HG02678 (cell line): ENCODE measurements at regions not wholly inside any gene's neighbourhood (a gene's known extent, or its start where the extent isn't known, plus 50 kb on each side); places are given as distances from the start of the nearest gene placed in this dataset.

Experiments used
- ATAC-seq: cut with Tn5 transposase; IDR thresholded peaks from one replicate; pipeline ENCODE4 v1.9.1; 2021; ENCODE audit warnings: mild to moderate bottlenecking, moderate library complexity; ENCODE audit not compliant: unreplicated experiment

DNA sequence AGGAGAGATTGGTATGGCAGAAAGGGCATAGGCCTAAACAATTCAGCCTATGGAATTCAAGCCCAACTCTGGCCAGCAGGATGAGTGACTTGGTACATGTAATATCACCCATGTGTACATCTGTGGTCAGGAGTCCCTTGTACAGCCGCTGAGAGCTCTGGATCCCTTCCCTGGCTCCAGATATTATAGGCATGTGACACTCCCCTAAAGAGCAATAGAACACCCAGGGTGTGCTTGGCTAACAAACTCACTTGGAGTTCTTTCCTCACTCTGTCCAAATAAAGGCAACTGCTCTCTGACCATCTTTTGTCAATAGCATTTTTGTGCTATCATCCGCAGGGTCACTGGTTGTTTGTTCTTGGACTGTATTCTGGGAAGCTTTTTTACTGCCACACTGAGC, 197.4 kb upstream of the NCKAP5 start:
- no peak for ATAC-seq

DNA sequence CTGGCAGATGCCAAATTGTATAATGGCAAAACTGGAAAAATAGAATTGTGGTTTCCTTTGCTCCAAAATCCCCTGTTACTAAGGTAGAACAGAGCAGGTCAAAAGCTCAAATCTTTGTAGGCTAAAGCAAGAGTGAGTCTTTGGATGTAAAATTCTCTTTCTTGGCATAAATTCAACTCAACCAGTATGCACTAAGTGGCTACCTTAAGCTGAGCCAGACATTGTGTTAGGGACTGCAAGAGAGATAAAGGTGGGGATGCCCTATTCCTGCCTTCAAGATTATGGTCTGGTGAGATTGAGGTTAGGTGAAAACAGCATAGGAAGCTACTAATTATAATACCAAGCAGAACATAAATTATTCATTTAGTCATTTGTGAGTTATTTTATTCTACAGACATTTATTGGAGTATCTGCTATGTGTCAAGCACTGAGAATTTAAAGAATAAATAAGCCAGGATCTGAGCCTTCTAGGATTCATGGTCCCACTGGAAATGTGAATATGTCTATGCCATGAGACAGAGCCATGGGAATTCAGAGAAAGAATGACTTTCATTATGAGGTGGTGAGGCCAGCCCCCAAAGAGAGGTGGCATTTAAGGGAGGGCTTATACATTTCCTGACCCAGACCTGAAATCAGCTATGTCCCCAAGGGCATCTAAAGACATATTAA, 198.0 kb upstream of the NCKAP5 start:
- ATAC-seq = no peak

DNA sequence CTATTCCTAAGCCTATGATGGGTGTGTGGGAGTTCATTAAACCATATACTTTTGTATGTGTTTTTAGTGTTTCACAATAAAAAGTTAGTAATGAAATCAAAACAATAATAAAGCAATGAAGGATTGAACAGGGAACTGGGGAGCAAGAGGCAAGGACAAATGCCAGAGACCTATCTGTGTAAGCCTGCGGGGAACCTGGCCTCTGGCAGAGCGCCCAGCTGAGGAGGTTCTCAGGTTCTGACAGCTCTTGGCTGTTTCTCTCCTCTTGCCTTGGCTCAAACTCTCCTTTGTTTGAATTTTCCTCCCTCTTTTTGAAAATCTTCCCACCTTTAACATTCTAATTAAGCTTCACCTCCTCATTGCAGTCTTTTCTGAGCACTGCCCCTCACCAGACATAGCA, 200.0 kb upstream of the NCKAP5 start:
- ATAC-seq = no peak

DNA sequence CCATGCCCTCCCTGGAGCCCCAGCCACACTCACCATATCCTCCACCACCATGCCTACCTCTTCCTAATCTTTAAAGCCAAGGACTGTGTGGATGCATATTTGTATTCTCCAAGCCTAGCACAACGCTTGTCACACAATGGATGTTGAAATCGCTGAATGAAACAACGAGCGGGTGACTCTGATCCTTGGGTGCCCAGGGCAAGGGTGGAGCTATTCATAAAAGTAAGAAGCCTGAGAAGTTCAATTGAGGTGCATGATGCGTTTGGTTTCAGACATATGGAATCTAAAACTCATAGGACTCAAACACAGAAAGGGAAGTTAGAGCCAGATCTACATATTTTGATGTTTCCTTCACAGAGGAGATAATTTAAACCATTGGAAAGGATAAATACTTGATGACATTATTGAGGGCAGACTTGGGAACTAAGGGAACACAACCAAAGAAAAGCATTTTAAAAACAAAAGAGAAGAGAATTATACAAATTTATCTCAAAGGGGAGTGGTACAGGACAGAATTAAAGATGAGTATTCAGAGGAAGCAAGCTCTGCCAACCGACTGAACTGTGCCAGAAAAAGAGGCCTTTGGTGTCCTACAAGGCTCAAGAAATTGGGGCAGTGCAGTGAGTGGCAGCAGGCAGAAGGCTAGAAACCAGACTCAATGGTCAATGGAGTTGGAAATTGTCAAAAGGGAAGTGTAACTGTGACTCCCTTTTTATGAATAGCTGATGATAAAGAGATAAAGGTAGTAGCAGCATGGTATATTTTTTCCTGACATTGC, 200.6 kb upstream of the NCKAP5 start:
- ATAC-seq = no peak

DNA sequence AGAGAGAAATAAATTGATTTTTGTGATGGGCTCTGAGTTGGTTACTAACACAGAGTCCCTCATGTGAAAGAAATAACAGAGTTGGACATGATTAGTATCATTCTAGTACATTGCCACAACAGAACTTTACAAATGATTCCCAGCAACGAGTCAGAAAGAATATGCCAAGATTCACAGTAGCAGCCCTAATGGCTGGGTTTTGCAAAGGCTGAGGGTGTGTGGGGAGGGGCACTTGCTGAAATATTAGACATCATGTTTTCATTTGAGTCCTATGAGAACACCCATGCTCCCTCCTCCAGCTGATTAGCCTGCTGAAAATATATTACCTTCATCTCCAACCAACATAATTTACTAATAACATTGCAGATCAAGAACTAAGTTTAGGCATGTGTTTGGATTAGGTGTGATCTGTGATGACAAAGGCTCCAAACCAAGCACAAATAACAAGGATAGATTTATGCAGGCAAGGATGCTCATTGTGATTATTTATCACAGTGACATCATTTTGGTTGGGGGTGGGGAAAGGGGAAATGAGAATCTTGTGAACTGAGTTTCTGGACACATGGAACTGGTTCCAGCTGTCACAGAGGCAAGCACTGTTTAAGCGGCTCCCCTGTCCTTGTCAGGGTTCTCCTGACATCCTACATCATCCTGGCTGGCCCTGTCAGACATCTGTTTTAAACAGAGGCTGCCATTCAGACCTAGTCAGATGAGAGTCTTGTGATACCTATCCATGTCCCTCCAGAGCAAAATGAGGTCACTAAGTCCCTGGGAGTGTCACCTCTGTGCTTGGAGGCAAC, 205.8 kb upstream of the NCKAP5 start:
- ATAC-seq = no peak

DNA sequence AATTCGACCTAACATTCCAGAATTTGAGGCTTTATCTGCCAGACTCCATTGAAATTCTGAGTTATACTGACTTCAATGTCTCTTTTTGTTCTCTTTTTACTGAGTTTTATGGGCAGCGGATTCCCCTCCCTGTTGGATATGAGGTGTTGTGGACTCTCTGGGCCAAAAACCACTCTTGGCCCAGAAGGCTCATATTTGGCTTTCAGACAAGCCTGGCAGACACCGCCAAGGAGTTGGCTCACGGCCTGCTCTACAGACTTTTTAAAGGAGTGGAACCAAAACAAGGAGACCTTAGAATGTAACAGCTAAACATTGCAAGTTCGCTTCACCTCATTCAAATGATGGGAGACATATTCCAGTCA, 206.4 kb upstream of the NCKAP5 start:
- ATAC-seq = no peak

DNA sequence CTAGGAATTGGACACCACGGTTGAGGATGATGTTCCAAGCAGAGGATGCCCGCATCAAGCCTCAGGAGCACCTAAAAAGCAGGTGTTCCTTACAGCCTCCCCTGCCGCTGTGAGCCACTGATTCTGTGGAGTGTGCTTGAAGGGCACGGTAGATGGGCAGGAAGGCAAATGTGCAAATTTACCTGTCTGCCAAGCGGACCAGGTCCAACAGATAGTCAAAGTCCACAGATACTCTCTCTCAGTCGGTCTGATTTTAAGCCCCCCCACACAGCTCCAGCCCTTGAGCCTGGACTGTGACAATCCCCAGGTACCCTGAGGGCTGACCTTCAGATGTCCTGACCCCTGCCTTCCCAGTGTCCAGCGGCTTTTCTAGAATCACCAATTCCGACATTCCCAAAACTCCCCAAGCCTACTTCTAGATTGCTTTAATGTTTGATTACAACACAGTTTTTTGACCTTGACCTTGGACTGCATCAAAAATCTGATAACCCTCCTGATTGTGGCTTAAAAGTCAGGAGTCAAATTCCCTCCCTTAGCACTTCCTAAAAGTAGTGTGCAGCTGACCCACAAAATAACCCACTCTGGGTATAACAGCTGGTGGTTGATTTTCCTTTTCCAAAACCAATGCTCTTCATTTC, 208.8 kb upstream of the NCKAP5 start:
- no peak for ATAC-seq

DNA sequence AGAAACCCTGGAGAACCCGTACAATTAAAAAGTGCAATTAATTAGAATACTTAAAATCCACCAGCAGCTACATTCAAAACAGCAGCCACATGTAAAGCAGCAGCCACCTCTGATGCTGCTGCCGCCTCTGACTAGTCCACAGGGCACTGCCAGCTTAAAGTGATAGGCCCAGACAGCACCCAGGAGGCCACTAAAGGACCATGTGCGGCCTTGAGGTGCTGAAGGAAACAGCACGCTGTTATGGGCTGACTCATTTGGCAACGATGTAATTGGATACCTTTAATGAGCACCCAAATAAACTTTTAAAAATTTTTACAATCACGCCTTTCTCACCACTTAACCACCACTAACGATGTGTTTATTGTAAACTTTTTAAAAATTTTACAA, 209.3 kb upstream of the NCKAP5 start:
- no peak for ATAC-seq

DNA sequence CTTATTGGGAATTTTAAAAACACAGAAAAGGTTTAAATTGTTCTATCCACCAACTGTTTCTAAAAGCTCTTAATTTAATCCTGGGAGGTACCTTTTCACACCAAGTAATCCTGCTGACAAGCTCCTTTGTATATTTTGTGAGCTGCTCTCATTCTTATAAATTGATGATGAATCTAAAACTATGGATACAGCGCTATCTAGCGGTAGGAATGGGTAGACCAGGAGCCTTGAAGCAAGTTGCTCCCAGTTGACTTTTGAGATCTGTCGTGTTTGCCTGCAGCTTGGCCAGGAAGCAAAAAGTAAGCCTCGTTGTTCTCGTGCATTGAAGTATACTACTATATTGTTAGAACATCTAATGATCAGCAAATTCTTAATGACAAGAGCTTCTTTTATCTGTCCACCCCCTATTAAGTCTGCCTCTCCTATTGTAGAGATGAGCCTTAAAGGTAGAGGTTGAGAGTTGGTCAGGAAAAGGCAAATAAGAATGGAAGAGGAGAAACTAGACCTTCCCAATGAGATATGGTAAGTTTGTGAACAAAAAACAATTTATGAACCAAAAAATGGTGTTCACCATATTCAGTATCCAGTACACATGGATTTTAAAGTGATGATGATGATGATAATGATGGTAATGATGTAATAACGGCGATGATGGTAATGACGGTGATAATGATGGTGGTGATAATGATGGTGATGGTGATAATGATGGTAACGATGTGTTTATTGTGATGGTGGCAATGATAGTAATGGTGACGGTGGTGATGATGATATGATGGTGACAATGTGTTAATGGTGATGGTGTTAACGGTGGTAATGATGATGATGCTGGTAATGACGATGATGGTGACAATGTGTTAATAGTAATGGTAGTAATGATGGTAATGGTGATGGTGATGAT, 212.1 kb upstream of the NCKAP5 start:
- ATAC-seq = no peak

DNA sequence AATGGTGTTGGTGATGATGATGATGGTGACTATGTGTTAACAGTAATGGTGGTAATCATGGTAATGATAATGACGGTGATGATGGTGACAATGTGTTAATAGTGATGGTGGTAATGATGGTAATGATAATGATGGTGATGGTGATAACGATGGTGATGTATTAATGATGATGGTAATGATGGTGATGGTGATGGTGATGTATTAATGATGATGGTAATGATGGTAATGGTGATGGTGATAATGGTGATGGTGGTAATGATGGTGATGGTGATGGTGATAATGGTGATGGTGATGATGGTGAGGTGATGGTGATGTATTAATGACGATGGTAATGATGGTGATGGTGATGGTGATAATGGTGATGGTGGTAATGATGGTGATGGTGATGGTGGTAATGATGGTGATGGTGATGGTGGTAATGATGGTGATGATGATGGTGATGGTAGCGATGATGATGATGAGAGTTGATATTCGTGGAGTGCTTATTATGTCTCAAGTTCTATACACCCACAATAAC, 212.8 kb upstream of the NCKAP5 start:
- no peak for ATAC-seq

DNA sequence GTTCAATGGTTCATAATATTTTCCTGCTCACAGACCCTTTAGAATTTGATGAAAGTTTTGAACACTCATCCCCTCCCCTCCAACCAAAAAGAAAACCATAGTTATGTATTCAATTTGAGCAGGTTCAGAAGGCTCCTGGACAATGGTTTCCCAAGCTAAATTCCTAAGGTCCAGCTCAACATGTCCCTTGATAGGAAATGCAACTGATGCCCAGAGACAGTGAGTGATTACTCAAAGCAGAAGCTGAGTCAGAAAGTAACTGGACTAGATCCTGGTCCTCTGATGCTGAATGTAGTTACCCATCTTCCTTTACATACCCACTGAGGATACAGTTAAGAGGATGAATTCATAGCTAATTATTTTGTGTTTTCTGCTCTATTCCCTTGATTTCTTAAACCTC, 218.9 kb upstream of the NCKAP5 start:
- no peak for ATAC-seq

DNA sequence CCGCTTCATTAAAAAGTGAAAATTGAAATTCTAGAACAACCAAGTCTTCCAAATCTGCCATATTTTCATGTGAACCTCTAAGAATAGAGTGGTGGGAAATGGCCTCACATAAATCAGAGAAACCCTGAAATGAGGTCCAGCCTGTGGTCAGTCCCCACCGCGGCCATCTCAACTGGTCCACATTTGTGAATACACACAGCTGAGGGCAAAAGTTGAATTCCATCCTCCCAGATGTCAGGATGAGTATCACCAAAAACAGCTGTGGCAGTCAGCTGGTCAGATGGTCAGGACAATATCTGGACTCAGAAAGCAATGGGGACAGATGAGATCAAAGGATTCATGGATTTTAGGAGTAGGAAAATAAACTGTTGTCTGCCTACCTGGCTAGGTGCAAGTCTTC, 219.4 kb upstream of the NCKAP5 start:
- ATAC-seq = no peak

DNA sequence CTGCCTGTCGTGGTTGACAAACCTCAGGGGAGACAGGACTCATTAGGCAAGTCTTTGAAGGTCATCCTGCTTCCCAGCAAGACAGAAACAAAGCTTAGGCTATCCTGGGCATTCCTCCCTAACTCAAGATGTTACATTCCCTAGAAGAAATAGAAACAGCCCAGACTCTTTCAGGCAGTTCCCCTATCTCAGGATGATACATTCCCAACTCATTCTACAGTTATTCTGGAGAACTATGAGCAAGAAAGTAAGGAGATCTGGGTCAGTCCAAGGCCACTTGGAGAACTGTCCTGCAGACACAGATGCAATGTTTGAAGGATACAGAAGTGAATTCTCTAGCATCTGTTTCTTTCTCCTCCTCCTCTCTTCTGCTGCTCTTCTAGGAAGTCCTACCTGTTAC, 220.1 kb upstream of the NCKAP5 start:
- no peak for ATAC-seq

DNA sequence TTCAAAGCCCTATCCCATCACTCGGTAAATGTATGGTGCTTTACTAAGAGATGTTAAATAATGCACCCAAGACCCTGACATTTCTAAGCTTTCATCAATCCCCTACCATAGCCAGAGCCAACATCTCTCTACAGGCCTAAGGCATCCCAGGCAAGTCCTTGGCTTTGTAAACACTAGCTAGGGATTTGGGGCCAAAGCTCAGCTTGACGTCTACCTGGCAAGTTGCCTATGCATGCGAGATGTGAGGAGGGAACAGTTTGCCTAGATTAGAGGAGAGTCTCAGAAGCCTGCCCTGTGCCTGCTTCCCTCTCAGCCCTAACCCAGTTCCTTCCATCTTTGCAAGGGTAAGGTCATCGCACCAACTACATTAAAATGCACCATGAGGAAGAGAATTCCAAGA, 221.5 kb upstream of the NCKAP5 start:
- no peak for ATAC-seq

DNA sequence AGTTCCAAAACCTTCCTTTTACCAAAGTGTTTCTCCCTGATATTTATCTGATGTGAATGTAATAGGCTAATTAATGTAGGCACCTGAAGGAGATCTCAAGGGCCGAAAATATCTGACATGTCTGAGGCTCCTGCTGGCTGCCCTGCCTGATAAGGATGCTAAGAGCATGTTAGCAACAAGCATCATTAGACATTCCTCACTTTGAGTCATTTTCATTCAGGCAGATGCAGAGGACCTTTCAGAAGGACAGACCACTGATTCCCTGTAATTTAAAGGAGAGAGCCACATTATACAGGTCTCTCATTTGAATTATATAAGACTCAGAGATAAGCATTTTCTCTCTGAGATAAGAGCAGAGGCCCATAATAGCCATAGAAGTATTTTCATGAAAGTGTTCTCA, 222.4 kb upstream of the NCKAP5 start:
- no peak for ATAC-seq

DNA sequence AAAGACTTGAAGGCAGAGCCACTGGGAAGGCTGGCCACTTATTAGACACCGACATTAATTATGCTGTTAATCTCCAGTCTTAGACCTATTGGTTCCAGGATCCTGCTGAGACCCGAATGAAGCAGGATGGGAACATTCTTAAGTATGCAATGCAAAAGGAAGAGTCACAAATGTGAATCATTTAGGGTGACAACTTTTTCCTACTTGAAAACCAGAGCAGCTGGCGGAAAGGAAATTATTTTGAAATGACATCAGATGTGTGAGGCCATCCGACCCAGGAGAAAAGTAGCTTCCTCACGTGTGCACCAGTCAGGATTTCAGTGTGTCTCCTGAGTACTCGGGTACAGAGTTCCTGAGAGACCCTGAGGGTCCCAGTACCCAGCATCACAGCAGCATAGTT, 222.9 kb upstream of the NCKAP5 start:
- no peak for ATAC-seq

DNA sequence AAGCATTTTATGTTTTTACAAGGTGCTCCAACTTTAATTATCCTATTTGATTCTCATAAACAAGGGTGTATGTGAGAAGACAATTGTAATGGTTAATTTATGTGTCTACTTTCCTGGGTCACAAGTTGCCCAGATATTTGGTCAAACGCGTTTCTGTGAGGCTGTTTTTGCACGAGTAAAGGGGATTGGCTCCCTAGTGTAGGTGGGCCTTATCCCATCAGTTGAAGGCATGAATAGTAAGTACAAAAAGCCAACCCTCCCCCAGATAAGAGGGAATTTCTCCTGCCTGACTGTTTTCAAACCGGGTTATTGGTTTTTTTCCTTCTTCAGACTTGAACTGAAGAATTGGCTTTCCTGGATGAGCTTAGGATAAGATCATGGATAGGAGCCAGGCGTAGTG, 224.0 kb upstream of the NCKAP5 start:
- ATAC-seq = no peak

DNA sequence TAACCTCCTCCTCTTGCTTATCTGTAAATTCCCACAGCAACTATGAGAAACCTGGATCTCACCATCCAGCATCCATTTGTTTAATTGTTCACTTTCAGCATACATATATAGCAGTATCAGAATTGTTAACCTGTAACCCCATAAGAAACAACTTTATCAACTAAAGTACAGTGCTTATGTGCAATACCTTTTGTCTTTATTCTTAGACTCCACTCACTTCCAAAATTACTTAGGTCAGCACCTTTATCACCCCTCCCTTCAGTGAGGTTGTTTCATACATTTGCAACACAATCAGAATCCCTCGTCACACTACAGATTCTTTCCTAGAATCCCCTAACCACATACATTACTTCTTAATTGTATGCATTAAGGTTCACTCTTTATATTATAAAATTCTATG, 225.9 kb upstream of the NCKAP5 start:
- no peak for ATAC-seq

DNA sequence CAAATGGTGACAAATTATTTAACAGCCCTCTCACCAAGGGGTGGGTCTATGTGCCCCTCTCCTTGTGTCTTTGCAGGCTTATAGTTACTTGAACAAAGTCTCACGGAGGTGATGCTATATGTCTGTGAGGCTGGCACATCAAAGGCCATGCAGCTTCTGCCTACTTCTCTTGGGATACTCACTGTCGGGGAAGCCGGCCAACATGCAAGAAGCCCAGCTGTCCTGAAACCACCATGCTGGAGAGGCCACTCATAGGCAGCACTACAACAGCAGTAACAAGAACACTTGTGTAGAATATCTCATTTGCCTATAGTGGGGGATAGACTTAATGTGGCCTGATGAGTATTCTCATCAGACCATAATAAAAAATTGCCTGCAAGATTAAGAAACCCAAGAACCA, 233.7 kb upstream of the NCKAP5 start:
- ATAC-seq = no peak

DNA sequence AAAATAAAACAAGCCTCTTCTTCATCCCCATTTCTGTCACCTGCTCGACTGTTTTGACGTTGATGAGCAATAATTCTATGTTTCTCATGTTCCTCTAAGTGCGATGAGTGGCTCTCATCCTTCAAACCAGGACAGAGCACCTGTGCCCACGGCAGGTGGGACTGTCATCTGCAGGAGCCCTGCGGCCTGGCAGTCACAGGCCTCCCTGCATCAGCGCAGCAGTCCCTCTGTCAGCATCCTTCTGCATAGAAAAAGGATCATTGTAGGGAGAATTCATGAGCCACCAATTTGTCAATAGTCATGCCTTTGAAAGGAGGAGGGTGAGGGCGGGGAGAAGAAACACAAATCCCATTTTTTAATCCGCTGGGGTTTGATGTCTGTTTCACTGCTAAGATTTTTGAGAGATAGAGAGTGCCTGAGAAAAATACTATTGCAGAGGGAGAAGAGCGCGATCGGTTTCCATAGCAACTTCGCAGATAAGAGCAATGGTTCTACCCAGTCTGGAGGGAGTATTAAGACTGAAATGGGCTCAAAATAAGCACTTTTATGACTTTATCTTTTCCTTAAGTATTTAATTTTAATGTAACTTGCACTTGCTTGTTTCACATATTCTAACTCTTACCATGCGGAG, 234.3 kb upstream of the NCKAP5 start:
- ATAC-seq = no peak
